ENCODE measurements at regions not wholly inside any gene's neighbourhood (a gene's known extent, or its start where the extent isn't known, plus 50 kb on each side); places are given as distances from the start of the nearest gene placed in this dataset.

DNA sequence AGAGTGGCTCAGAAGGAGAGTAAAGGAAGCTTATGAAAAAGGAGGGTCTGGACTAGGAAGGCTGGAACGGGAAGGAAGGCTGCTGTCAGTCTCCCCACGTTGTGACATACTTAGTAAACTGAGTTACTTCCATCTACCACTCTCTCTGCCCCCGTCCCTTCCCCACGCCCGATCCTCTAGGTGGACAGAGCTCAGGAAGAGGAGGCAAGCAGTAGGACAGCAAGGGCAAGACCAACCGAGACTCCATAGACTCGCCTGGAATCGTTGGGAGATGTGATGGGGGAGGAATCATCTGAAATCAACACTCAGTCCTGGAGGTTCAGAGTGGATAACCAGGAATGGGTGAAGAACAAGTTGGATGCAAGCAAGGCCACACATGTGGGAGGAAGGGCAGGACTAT, 240.7 kb downstream of the BUD13 start:
- Histone ChIP-seq H4K20me1 (ENCODE audit: control insufficient read depth, insufficient read depth, low read depth, low read length) (no peaks in the 10 kb centered on the region), H3K27ac (ENCODE audit: low read depth, low read length) (no peak overlapping the region)

DNA sequence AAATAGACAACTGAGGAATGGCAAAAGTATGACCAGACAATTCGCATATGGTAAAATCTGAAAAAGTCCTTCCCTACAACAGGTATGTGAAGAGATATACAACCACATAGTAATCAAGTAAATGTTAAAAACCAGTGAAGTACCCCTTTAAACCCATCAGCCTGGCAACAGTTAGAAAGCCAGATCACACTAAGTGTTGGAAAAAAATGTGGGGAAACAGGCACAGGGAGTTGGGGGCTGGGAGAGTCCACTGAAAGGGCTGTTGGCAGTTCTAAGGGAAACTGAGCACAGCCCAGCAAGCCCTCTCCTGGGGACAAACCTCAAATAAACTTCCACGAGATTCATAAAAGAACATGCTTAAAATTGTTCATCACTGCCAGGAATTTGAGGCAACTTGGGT, 242.1 kb downstream of the BUD13 start:
- Histone ChIP-seq H3K27me3 (ENCODE audit: control insufficient read depth, low read length) (peaks cover 38% of the 10 kb centered on the region), H3F3A (ENCODE audit: control insufficient read depth, insufficient read depth) (no peaks in the 10 kb centered on the region), H3K4me2 (ENCODE audit: low read length) (no peak overlapping the region), H3K9me2 (replicated peaks; ENCODE audit: control insufficient read depth, low read length) (no peaks in the 10 kb centered on the region), H3K9me3 (ENCODE audit: control insufficient read depth, insufficient read depth, low read length) (no peaks in the 10 kb centered on the region), H3K4me3 (ENCODE audit: low read length) (no peak overlapping the region), H3K27ac (ENCODE audit: low read depth, low read length) (no peak overlapping the region), H3K79me2 (ENCODE audit: control insufficient read depth, low read length) (no peaks in the 10 kb centered on the region), H3K36me3 (ENCODE audit: control insufficient read depth, low read length) (no peaks in the 10 kb centered on the region), H4K20me1 (ENCODE audit: control insufficient read depth, insufficient read depth, low read depth, low read length) (no peaks in the 10 kb centered on the region), H3K4me1 (ENCODE audit: control insufficient read depth, low read length) (no peaks in the 10 kb centered on the region)
- TF ChIP-seq, protein P1, sequence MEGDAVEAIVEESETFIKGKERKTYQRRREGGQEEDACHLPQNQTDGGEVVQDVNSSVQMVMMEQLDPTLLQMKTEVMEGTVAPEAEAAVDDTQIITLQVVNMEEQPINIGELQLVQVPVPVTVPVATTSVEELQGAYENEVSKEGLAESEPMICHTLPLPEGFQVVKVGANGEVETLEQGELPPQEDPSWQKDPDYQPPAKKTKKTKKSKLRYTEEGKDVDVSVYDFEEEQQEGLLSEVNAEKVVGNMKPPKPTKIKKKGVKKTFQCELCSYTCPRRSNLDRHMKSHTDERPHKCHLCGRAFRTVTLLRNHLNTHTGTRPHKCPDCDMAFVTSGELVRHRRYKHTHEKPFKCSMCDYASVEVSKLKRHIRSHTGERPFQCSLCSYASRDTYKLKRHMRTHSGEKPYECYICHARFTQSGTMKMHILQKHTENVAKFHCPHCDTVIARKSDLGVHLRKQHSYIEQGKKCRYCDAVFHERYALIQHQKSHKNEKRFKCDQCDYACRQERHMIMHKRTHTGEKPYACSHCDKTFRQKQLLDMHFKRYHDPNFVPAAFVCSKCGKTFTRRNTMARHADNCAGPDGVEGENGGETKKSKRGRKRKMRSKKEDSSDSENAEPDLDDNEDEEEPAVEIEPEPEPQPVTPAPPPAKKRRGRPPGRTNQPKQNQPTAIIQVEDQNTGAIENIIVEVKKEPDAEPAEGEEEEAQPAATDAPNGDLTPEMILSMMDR (IDR thresholded peaks at IDR 0.05; ENCODE audit: low read depth, low read length, poor library complexity, severe bottlenecking): no peak
- TF ChIP-seq EZH2phosphoT487 (IDR thresholded peaks at IDR 0.05; ENCODE audit: borderline replicate concordance, low read length): no peak

More for the DNA sequence above, 240.7 kb downstream of the BUD13 start:
- no peaks in the 10 kb centered on the region for H3F3A ChIP-seq (ENCODE audit: control insufficient read depth, insufficient read depth)
- no peaks in the 10 kb centered on the region for H3K9me3 ChIP-seq (ENCODE audit: control insufficient read depth, insufficient read depth, low read length)
- H3K27me3 ChIP-seq (ENCODE audit: control insufficient read depth, low read length): peaks cover 35% of the 10 kb centered on the region
- no peaks in the 10 kb centered on the region for H3K36me3 ChIP-seq (ENCODE audit: control insufficient read depth, low read length)
- TF ChIP-seq, protein P1 (IDR thresholded peaks at IDR 0.05; ENCODE audit: low read depth, low read length, poor library complexity, severe bottlenecking): no peak
- no peak for TF ChIP-seq EZH2phosphoT487 (IDR thresholded peaks at IDR 0.05; ENCODE audit: borderline replicate concordance, low read length)
- no peak overlapping the region for H3K4me2 ChIP-seq (ENCODE audit: low read length)
- no peaks in the 10 kb centered on the region for H3K4me1 ChIP-seq (ENCODE audit: control insufficient read depth, low read length)
- no peaks in the 10 kb centered on the region for H3K79me2 ChIP-seq (ENCODE audit: control insufficient read depth, low read length)
- H3K4me3 ChIP-seq (ENCODE audit: low read length): no peak overlapping the region
- H3K9me2 ChIP-seq (replicated peaks; ENCODE audit: control insufficient read depth, low read length): no peaks in the 10 kb centered on the region

DNA sequence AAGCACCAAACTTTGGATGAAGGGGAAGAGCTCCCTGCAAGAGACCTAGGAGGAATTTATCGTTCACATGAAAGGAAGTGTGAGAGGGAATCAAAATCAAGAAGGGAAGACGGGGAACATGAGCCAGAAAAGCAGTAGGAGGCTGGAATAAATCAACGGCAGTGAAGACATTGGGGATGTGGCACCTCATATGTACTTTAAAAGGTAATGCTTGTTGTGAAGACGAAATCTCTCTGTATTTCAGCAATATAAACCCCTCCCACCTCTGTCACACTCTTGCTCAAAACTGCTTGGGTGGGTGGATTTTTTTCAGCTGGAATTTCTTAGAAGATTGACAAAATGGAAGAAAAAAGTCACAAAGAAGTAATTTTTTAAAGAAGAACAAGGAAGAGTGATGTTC, 243.5 kb downstream of the BUD13 start:
- no peaks in the 10 kb centered on the region for H3K4me1 ChIP-seq (ENCODE audit: control insufficient read depth, low read length)
- TF ChIP-seq, protein P1 (IDR thresholded peaks at IDR 0.05; ENCODE audit: low read depth, low read length, poor library complexity, severe bottlenecking): no peak
- TF ChIP-seq EZH2phosphoT487 (IDR thresholded peaks at IDR 0.05; ENCODE audit: borderline replicate concordance, low read length): no peak
- H3K79me2 ChIP-seq (ENCODE audit: control insufficient read depth, low read length): no peaks in the 10 kb centered on the region
- H3K27ac ChIP-seq (ENCODE audit: low read depth, low read length): no peak overlapping the region
- no peaks in the 10 kb centered on the region for H3F3A ChIP-seq (ENCODE audit: control insufficient read depth, insufficient read depth)
- no peak overlapping the region for H3K4me3 ChIP-seq (ENCODE audit: low read length)
- H4K20me1 ChIP-seq (ENCODE audit: control insufficient read depth, insufficient read depth, low read depth, low read length): no peaks in the 10 kb centered on the region
- no peaks in the 10 kb centered on the region for H3K9me2 ChIP-seq (replicated peaks; ENCODE audit: control insufficient read depth, low read length)
- no peak overlapping the region for H3K4me2 ChIP-seq (ENCODE audit: low read length)
- no peaks in the 10 kb centered on the region for H3K36me3 ChIP-seq (ENCODE audit: control insufficient read depth, low read length)
- H3K27me3 ChIP-seq (ENCODE audit: control insufficient read depth, low read length): peaks cover 33% of the 10 kb centered on the region
- H3K9me3 ChIP-seq (ENCODE audit: control insufficient read depth, insufficient read depth, low read length): no peaks in the 10 kb centered on the region

Measured in DOHH2 (cell line).